ENCODE measurements at regions not wholly inside any gene's neighbourhood (a gene's known extent, or its start where the extent isn't known, plus 50 kb on each side); places are given as distances from the start of the nearest gene placed in this dataset.
"Not testable (repeated sequence)": the region's sequence is repeated elsewhere in the genome, so short reads cannot be mapped to it uniquely, and the experiment has no call there.

DNA sequence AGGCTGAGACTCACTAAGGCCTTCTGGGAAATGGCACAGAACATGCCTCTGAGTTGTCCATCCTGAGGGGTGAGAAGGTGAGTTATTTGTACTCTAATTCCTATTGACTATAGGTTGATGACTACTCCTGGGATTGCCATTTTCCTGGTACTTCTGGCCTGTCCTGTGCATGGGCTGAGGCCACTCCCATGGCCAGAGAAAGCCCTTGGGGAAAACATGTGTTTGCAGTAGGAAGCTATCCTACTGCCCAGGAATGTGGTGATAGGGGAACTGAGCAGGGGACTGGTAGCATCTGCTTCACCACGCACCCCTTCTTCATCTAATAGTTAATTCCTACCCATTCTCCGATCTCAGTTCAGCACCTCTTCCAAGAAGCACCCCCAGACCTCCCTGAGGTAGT, 62.6 kb upstream of the MEX3C start (continued):
- TF ChIP-seq, protein P1, sequence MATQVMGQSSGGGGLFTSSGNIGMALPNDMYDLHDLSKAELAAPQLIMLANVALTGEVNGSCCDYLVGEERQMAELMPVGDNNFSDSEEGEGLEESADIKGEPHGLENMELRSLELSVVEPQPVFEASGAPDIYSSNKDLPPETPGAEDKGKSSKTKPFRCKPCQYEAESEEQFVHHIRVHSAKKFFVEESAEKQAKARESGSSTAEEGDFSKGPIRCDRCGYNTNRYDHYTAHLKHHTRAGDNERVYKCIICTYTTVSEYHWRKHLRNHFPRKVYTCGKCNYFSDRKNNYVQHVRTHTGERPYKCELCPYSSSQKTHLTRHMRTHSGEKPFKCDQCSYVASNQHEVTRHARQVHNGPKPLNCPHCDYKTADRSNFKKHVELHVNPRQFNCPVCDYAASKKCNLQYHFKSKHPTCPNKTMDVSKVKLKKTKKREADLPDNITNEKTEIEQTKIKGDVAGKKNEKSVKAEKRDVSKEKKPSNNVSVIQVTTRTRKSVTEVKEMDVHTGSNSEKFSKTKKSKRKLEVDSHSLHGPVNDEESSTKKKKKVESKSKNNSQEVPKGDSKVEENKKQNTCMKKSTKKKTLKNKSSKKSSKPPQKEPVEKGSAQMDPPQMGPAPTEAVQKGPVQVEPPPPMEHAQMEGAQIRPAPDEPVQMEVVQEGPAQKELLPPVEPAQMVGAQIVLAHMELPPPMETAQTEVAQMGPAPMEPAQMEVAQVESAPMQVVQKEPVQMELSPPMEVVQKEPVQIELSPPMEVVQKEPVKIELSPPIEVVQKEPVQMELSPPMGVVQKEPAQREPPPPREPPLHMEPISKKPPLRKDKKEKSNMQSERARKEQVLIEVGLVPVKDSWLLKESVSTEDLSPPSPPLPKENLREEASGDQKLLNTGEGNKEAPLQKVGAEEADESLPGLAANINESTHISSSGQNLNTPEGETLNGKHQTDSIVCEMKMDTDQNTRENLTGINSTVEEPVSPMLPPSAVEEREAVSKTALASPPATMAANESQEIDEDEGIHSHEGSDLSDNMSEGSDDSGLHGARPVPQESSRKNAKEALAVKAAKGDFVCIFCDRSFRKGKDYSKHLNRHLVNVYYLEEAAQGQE (IDR thresholded peaks at IDR 0.05; ENCODE audit: low read depth): no peak

DNA sequence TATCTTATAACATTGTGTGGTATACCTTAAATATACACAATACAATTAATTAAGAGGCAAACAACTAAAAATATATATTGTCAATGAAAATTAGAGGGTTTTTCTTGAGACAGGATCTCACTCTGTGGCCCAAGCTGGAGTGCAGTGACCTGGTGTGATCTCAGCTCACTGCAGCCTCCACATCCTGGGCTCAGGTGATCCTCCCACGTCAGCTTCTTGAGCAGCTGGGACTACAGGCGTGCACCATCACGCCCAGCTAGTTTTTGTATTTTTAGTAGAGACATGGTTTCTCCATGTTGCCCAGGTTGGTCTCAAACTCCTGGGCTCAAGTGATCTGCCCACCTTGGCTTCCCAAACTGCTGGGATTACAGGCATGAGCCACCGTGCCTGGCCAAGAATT, 68.6 kb upstream of the MEX3C start:
- RAD21 ChIA-PET (ENCODE audit: low non-redundant PET in 1 of 2, low total read pairs in 2 of 2, uncharacterized antibody in 2 of 2, unreplicated experiment in 2 of 2); intact Hi-C loops (cut with micrococcal nuclease); POLR2A ChIA-PET: not testable (repeated sequence)

DNA sequence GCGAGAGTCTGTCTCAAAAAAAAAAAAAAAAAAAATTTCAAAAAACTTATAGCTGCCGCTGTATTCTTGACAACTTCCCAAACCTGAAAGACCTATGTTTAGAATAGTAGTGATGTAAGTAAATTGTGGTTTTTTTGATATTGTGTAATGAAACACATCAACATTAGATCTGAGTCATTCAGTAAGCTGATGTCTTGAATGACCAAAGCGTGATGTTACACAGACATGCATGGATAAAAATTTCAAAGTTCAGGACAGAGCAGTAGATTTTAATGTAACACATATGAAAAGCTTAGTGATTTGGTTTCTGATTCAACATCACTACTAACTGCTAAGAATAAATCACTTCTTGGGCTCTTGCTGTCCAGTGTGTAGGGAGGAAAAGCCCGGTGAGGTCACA, 69.3 kb upstream of the MEX3C start:
- no peaks in the 10 kb centered on the region for H3K4me1 ChIP-seq (ENCODE audit: control insufficient read depth in 1 of 2, insufficient read depth in 2 of 2, low read length in 2 of 2)
- no peak for ATAC-seq
- RAD21 ChIA-PET (ENCODE audit: low non-redundant PET in 1 of 2, low total read pairs in 2 of 2, uncharacterized antibody in 2 of 2, unreplicated experiment in 2 of 2): no interaction called here
- BruUV-seq (replicated peaks): no TSS peak
- intact Hi-C loops (cut with micrococcal nuclease): no loop called here
- no peaks in the 10 kb centered on the region for H3K9me2 ChIP-seq (ENCODE audit: insufficient read depth)
- no peaks in the 10 kb centered on the region for H3K79me2 ChIP-seq (ENCODE audit: insufficient read depth, low read length)
- POLR2A ChIA-PET: no interaction called here
- no peak overlapping the region for H3K9ac ChIP-seq (ENCODE audit: low read length)
- H3K9me3 ChIP-seq (ENCODE audit: control insufficient read depth in 1 of 2, insufficient read depth in 1 of 2, low read depth in 1 of 2, low read length in 2 of 2): no peaks in the 10 kb centered on the region
- no peak overlapping the region for H3K4me3 ChIP-seq (replicated peaks in 1 of 2; ENCODE audit: low read depth in 1 of 2, low read length in 2 of 2)
- H3K27ac ChIP-seq (ENCODE audit: low read depth, low read length): no peak overlapping the region
- H3K36me3 ChIP-seq (ENCODE audit: control insufficient read depth in 1 of 2, insufficient read depth in 2 of 2, low read length in 2 of 2): no peaks in the 10 kb centered on the region
- no peaks in the 10 kb centered on the region for H3K27me3 ChIP-seq (ENCODE audit: insufficient read depth, low read length)
- no peak overlapping the region for H3K4me2 ChIP-seq (ENCODE audit: low read length)
- no peak overlapping the region for H2AFZ ChIP-seq (ENCODE audit: low read depth, low read length, poor library complexity, severe bottlenecking)
- CTCF ChIA-PET: interaction anchor here (1.1 kb wide), 1 partner anchor 11 kb away, joined by 6 read pairs; no protein-coding TSS in a partner anchor
- no peaks in the 10 kb centered on the region for H4K20me1 ChIP-seq (ENCODE audit: insufficient read depth)
- DNase-seq (ENCODE audit: low read depth, low spot score): no peak
- TF ChIP-seq CEBPB (IDR thresholded peaks at IDR 0.05; ENCODE audit: low read depth) (no peak), EZH2 (IDR thresholded peaks at IDR 0.05) (no peak), POLR2AphosphoS5 (IDR thresholded peaks at IDR 0.05; ENCODE audit: low read depth, low read length) (no peak), SIN3A (IDR thresholded peaks at IDR 0.05; ENCODE audit: low read depth) (no peak), ZNF274 (IDR thresholded peaks at IDR 0.05; ENCODE audit: low read depth, low read length) (no peak), ELF1 (IDR thresholded peaks at IDR 0.05; ENCODE audit: borderline replicate concordance, low read depth) (no peak), ZFX (IDR thresholded peaks at IDR 0.05) (no peak), EZH2phosphoT487 (IDR thresholded peaks at IDR 0.05; ENCODE audit: borderline replicate concordance) (no peak), SP1 (IDR thresholded peaks at IDR 0.05; ENCODE audit: low read depth) (no peak), POLR2A (IDR thresholded peaks at IDR 0.05; ENCODE audit: borderline replicate concordance, extremely low read depth, insufficient read depth, insufficient read length) (no peak), YY1 (IDR thresholded peaks at IDR 0.05; ENCODE audit: extremely low read depth, insufficient replicate concordance, low read depth, low read length) (no peak), RAD21 (IDR thresholded peaks at IDR 0.05; ENCODE audit: low read depth) (no peak)
- TF ChIP-seq, protein P1 (IDR thresholded peaks at IDR 0.05; ENCODE audit: low read depth): no peak

More for the DNA sequence above, 68.6 kb upstream of the MEX3C start:
- H3K9ac ChIP-seq (ENCODE audit: low read length); H3K4me3 ChIP-seq (replicated peaks in 1 of 2; ENCODE audit: low read depth in 1 of 2, low read length in 2 of 2); H2AFZ ChIP-seq (ENCODE audit: low read depth, low read length, poor library complexity, severe bottlenecking); CTCF ChIA-PET; DNase-seq (ENCODE audit: low read depth, low spot score); ATAC-seq; H3K36me3 ChIP-seq (ENCODE audit: control insufficient read depth in 1 of 2, insufficient read depth in 2 of 2, low read length in 2 of 2); H3K9me2 ChIP-seq (ENCODE audit: insufficient read depth); H3K27ac ChIP-seq (ENCODE audit: low read depth, low read length); H4K20me1 ChIP-seq (ENCODE audit: insufficient read depth); BruUV-seq (replicated peaks); H3K4me2 ChIP-seq (ENCODE audit: low read length); H3K9me3 ChIP-seq (ENCODE audit: control insufficient read depth in 1 of 2, insufficient read depth in 1 of 2, low read depth in 1 of 2, low read length in 2 of 2); H3K4me1 ChIP-seq (ENCODE audit: control insufficient read depth in 1 of 2, insufficient read depth in 2 of 2, low read length in 2 of 2); H3K79me2 ChIP-seq (ENCODE audit: insufficient read depth, low read length); H3K27me3 ChIP-seq (ENCODE audit: insufficient read depth, low read length): not testable (repeated sequence)

All from HCT116 (cell line).